ENCODE measurements at regions not wholly inside any gene's neighbourhood (a gene's known extent, or its start where the extent isn't known, plus 50 kb on each side); places are given as distances from the start of the nearest gene placed in this dataset.

GRCh38 chr4:167415461-167415860 lies 181.2 kb upstream of the SPOCK3 start:
- no peak overlapping the region for H3K4me3 ChIP-seq (replicated peaks; ENCODE audit: low read depth, low read length)

GRCh38 chr4:167419468-167420140 lies 185.3 kb upstream of the SPOCK3 start:
- no peaks in the 10 kb centered on the region for H3K36me3 ChIP-seq (ENCODE audit: control insufficient read depth, insufficient read depth, low read length)
- no peak overlapping the region for H3K4me3 ChIP-seq (replicated peaks; ENCODE audit: low read depth, low read length)
- no peak for DNase-seq (ENCODE audit: extremely low read depth, insufficient read length)
- no peak for TF ChIP-seq CTCF (IDR thresholded peaks at IDR 0.05; ENCODE audit: insufficient read depth, low read length, poor library complexity, severe bottlenecking)
- no peaks in the 10 kb centered on the region for H3K27me3 ChIP-seq (replicated peaks; ENCODE audit: control insufficient read depth, insufficient read depth, low read length)

More at GRCh38 chr4:167415461-167415860, 181.2 kb upstream of the SPOCK3 start:
- Histone ChIP-seq H3K36me3 (ENCODE audit: control insufficient read depth, insufficient read depth, low read length) (no peaks in the 10 kb centered on the region), H3K27me3 (replicated peaks; ENCODE audit: control insufficient read depth, insufficient read depth, low read length) (no peaks in the 10 kb centered on the region)
- no peak for TF ChIP-seq CTCF (IDR thresholded peaks at IDR 0.05; ENCODE audit: insufficient read depth, low read length, poor library complexity, severe bottlenecking)
- no peak for DNase-seq (ENCODE audit: extremely low read depth, insufficient read length)

- DNase-seq (ENCODE audit: extremely low read depth, insufficient read length), result no peak
- Histone ChIP-seq H3K36me3 (ENCODE audit: control insufficient read depth, insufficient read depth, low read length) (no peaks in the 10 kb centered on the region), H3K27me3 (replicated peaks; ENCODE audit: control insufficient read depth, insufficient read depth, low read length) (no peaks in the 10 kb centered on the region), H3K4me3 (replicated peaks; ENCODE audit: low read depth, low read length) (no peak overlapping the region)
- TF ChIP-seq CTCF (IDR thresholded peaks at IDR 0.05; ENCODE audit: insufficient read depth, low read length, poor library complexity, severe bottlenecking), result no peak
Observed at GRCh38 chr4:167421201-167421600, 186.9 kb upstream of the SPOCK3 start.

DNA sequence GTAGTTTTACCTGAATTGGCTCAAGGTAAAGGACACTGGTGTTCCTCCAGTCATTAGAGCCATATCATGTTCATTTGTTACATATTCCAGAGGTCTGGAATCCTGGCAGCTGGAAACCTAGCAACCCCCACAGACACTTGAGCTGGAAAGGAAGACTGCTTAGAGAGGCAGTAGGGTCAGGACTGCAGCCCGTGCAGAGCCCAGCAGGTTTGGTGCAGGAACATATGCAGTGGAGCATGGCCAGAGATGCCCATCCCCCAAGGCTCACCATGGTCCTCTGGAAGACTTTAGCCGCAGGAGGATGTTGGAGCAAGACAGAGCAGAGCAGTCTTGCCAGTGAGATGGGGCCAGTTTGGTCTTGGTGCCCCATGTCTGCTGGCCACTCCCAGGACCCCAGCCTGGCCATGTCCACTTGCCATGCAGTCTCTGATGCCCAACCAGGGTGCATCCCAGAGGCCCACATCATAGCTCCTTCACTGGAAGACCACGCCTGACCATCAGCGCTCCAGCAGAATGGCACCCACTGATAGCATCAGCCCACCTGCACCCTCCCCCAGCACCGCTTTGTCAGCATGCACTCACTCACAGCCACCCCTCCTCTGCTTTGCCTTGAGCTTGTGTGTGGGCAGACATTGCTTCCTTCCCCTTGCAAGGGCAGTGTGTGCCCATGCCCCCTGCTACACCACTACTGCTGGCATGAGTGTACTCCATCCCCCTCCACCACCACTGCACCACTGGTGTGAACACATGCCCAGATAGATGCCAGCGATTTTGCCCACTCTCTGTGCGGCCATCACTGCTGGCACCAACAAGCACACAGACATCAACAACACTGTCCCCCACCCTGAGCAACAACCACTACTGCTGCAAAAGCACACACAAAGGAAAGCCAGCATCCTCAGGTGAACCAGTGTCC lies 190.3 kb upstream of the SPOCK3 start:
- no peak for DNase-seq (ENCODE audit: extremely low read depth, insufficient read length)
- no peak overlapping the region for H3K4me3 ChIP-seq (replicated peaks; ENCODE audit: low read depth, low read length)
- no peak for TF ChIP-seq CTCF (IDR thresholded peaks at IDR 0.05; ENCODE audit: insufficient read depth, low read length, poor library complexity, severe bottlenecking)
- no peaks in the 10 kb centered on the region for H3K27me3 ChIP-seq (replicated peaks; ENCODE audit: control insufficient read depth, insufficient read depth, low read length)
- no peaks in the 10 kb centered on the region for H3K36me3 ChIP-seq (ENCODE audit: control insufficient read depth, insufficient read depth, low read length)

DNA sequence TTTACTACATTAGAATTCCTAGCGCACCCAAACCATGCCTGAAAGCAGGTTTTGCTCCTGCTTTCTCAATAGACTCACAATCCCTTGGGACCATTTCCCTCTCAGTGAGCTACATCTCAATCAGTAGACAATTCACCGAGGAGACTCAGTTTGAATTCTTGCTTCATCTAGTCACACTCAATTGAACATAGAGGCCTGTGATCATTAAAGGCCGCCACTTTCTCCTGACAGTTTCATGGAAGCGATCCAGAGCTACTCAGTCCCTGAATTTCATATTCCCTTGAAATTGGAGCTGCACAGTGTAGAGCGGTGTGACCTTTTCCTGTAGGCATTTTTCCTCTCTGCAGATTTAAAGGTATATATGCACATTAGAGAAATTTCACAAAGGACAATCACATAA lies 193.9 kb upstream of the SPOCK3 start:
- H3K27me3 ChIP-seq (replicated peaks; ENCODE audit: control insufficient read depth, insufficient read depth, low read length), result no peaks in the 10 kb centered on the region
- TF ChIP-seq CTCF (IDR thresholded peaks at IDR 0.05; ENCODE audit: insufficient read depth, low read length, poor library complexity, severe bottlenecking), result no peak
- no peaks in the 10 kb centered on the region for H3K36me3 ChIP-seq (ENCODE audit: control insufficient read depth, insufficient read depth, low read length)
- no peak overlapping the region for H3K4me3 ChIP-seq (replicated peaks; ENCODE audit: low read depth, low read length)
- no peak for DNase-seq (ENCODE audit: extremely low read depth, insufficient read length)

All from GM06990 (cell line).